T-helper 1 cell (primary cell): ENCODE measurements at regions not wholly inside any gene's neighbourhood (a gene's known extent, or its start where the extent isn't known, plus 50 kb on each side); places are given as distances from the start of the nearest gene placed in this dataset.

Source experiments
- DNase-seq, 5 donors: peaks; one replicate each; pipeline ENCODE4 v3.0.0-alpha.2; 2012 to 2020

DNA sequence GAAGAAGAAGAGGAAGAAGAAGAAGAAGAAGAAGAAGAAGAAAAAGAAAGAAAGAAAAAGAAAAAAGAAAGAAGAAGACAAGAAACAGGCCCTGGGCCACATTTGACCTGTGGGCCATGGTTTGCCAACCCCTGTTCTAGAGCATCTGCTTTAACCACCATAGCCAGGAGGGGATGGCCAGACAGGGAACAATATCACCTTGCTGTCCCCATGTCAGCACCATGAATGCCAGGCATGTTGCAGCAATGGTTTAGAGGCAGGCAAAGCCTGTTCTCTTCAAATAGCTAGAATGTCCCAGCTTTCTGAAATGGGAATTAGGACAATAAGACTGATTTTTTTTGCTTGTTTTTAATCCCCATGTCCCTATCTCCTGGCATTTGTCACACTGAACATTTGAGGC is 338.6 kb upstream of the PLET1 start:
- DNase-seq, result no peak

DNA sequence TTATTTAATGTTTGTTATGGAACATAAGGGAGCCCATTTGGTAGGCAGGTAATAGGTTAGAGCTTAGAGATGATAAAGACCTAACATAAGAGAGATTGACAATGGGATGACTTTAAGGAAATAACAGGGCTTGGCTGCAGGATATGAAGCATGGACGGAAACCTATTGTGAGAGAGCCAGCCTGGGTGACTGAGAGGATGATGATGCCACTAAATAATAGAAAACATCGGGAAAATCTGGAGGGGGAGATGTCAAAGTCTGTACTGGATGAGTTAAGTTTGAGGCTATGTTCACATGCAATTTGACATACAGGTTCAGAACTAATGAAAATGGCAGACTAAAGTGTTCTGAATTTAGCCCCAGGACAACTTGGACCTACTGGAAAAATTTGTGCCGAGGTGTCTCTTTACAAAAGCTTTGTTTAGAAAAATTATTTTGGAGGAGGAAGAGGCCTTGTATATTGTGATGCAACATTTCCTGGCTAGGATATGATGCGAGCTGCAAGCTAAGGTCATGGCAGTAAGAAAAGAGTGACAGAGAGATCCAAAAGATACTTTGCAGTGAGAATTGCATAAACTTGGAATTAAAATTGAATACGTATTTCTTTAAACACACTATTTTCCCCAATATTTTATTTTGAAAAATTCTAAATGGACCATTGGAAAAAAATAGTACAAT is 339.3 kb upstream of the PLET1 start:
- no peak for DNase-seq

DNA sequence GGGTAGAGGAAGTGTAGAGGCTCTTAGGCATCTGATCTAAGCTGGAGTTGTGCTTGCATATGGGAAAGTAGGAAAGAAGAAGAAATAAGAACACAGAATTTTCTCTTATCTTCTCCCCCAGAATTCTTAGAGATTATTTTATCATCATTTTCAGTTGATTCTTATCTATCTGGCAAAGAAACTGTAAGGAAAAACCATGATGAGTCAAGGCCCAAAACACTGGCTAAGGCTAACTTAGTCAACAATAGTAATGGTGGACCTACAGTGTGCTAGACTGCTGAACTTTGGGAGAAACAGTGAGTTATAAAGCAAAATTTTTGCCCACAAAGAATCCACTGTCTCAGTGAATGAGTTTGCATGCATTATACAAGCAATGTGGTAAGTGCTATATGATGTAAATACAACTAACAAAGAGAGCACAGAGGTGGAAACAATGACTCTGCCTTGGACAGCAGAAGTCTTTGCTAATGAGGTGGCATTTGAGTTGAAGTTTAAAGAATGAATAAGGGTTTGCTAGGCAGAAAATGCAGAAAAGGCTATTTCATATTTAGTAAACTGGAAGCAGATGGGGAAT is 344.5 kb upstream of the PLET1 start:
- DNase-seq, result no peak

DNA sequence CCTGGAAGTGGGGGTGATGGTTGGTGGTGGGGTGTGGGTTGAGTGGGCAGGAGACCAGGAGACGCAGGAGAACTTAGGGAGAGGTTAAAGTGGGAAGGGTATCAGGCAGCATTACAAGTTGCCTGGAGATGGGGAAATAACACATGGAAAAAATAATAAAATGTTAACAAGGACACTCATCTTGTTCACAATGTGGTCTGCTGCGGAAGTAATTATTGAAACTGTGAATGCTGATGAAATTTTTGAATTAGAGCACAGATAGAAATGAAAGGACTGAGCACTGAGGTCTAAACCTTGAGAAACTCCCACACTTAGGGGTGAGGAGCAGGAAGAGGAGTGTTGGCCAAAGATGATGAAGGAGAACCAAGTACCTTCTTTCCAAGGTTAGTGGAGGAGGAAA is 346.0 kb upstream of the PLET1 start:
- no peak for DNase-seq

DNA sequence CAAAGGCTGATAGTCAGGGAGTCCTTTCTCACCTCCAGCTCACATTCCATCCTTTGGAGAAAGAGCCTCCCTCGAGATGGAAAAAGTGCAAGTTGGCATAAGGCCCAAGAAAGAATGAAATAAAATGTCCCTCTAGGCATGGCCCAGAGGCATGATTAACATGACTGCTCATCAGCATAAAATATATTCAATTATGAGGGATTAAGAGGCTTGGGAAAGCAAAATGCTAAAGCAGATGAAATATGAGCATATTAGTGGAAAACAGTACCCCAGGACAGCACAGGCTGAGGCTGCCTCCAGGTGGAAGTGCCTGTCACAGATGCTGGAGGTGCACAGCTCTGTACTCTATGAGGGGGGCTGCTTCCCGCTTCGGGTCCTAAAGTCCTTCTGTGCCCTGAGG is 347.8 kb upstream of the PLET1 start:
- no peak for DNase-seq

DNA sequence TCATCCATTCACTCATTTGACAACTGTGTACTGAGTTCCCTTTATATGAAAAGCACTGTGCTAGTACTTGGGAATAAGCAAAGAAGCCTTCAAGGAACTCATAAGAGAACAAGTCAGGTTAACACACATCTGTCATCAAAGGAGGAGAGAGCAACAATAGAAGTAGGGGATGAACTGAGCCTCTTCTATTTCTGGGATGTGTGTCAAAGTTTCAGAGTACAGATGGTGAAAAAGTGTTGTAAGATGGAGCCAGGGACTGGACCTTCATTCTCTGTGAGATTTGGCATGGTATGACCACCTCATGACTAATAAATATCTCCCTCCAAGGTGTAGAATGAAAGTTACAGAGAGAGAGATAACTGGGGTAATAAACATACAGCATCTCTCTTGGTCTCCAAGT is 349.8 kb upstream of the PLET1 start:
- DNase-seq, result no peak

DNA sequence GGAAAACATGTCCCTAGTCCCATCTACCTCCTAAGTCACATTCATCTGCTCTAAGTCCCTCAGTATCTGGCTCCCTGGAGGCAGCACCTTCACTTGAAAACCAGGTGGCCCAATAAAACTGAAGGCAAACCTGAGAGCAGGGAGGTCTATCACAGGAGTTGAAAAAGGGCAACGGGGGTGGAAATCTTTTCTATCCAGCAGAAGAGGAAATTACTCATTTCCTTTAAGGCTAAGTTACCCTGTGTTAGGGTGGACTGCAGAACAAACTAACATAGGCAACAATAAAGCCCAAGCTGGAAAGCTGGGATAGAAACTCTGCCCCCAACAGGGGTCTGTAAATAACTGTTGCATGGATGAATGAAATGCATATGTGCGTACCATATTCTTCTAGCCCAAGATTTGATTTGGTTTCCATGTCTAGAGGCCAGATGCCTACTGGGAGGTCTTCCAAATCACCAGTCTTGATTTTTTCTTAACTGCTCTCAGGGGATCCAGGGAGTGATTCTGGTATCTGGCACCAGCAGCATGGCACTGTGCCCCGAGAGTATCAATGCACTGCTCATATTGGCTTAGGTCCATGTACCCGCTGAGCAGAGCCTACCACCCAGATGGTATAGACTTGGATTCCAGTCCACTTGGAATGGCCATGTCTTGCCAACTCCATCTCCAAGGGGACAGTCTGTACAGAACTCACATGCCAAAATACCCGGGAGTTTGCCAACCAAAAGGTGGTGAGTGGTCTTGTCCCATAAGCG is 350.0 kb upstream of the NCAM1 start:
- DNase-seq, result no peak

DNA sequence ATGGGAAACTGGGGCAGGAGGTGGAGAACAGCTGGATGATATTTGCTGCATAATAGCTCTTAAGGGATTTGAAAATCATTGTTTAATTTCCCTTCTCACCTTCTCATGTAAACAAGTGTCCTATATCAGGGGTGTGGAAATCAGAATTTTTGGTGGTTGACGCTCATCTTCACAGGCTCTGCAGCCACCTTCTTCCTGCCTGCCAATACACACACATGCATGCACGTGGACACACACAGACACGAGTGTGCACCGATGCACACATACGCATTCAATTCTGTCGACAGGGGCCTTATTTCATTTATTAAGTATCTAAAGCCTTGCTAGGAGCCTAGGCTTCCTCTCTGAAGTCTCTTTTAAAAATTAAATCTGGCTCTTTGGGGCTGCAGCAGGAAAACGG is 349.4 kb upstream of the NCAM1 start:
- DNase-seq, result no peak

DNA sequence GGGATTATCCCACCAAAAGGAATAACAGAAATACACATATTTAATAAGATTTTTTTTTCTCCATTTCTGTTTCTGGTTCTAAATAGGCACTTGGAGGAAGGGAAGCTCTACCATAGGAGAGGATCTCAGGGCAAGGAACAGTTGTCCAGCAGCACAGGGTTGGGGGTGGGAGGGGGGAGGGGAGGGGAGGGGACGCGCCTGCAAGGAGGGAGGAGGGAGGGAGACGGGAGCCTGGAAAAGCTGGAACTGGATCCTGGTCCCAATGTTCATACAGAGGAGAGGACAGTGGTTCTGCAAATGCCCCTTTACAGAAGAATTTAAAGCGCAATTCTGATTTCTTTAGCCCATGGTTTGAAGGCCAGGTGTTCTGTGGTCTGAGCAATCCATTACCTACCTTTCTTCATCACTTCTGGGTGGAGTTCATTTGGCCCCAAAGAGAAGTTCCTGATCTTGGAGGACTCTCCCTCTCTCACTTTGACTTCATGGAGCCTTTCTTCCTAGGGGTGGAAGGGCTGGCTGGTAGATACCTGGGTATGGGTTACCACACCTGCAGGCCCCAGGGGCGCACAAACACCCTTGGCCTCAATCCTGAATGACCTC is 348.9 kb upstream of the NCAM1 start:
- no peak for DNase-seq

DNA sequence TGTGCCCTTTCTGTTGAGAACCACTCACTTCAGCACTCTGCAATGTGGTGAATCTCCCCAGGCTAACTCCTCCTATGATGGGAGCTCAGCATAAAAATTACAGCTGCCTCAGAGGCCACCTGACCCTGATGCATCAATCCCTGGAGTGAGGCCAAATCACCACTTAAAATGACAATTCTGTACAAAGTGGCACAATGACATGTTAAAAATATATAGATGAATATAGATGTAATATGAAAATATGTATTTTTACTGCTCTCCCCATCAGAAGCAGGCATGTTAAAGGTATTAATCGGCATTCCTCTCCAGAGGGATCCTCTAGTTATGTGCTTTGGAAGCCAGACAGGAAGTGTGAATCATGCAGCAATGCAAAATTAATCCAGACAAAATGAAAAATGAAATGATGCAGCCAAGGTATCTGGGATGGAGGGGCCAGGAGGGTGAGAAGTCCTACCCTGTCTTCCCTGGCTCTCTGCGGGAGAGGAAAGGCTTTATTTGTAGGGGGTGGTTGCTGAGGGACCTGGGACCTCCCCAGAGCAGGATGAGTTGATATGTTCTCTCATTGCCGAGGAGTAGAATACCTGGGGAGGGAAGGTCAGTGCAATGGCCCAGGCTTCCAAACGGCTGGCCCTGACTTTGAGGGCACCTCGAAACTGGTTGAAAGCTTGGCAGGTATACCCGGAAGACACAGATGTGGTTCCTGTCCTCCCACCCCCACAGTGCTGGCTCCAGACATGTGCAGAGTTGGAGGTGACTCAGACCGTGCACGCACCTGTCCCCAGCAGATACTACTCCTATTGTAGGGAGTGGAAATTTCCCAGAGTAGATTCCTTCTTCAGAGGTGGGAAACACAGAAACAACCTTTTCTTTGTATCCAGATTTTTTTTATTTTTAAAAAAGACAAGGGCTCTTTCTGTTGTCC is 347.9 kb upstream of the NCAM1 start:
- DNase-seq, result no peak

DNA sequence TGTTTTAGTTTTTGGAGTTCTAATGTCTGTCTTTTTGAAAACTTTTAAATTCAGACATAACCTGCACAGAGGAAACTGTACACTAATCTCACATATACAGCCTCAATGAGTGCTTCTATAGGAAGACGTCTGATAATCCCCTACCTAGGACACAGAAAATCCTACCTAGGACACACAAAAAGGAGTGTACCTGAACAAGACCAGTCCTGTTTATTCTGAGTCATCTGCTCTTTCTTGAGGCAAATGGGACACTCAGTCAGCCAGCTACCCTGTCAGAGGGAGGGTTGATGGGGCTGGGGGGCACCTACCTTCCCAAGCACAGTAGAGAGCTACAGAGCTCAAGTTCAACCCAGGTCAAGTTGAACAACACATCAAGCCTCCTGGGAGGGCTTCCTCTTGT is 346.6 kb upstream of the NCAM1 start:
- DNase-seq, result no peak

DNA sequence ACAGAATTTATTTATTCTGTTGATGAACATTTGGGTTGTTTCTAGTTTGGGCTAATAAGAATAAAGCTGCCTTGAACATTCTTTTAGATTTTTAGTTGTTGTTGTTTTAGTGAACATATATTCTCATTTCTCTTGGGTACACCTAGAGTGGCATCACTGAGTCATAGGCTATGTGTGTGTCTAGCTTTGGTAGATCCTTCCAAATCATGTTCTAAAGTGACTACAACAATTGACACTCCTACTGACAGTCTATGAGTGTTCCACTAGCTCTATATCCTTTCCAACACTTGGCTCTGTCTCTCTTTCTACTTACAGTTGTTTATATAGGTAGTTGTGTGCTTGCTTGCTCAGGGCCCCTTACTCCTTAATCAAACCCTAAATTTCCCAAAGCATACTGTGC is 346.0 kb upstream of the NCAM1 start:
- no peak for DNase-seq

DNA sequence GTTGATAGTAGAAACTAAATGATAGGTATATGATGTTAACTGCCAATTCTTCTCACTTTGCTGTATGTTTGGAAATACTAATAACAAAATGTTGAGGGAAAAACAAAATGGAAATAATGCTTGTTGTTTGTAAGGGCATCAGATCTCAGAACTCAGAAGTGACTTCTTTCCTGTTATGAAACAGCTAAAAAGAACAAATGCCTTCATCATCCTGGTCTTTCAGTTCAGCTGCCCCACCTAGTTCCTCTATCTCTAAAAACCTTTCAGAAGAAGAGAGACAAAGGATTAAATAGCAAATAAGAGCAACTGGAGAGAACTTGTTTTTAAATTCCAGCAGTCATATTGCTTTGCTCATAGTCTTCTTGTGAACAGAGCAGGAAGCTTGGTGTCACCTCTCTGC is 345.3 kb upstream of the NCAM1 start:
- no peak for DNase-seq

DNA sequence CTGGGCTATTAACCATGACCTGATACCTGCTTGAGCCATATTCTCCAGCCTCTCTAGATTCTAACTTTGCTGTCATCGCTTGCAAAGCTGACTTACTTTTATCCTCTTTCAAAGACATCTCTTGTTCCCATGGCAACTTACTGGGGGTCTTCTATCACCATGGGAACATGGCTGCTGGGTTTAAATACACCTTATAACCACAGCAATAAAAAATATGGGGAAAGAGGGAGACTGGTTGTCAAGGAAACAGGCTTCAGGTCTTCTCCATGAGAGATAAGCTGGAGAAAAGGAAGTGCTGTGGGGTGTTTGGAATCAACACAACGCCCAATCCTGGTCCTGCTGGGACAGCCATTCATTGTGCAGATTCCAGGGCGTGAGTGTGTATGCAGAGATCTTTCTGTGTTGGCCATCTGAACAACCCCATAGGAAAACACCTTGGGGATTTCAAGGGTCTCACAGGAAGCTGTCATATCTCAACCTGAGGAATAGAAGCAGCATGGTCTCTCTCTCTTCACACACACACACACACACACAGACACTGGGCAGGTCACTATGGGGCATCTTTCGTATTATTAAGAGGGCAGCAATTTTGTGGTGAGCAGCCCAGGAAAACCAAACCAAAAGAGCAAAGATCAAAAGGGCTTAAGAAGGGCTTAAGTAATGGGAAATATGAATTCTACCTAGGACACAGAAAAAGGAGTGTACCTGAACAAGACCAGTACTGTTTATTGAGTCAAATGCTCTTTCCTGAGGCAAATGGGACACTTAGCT is 344.7 kb upstream of the NCAM1 start:
- DNase-seq, result no peak

DNA sequence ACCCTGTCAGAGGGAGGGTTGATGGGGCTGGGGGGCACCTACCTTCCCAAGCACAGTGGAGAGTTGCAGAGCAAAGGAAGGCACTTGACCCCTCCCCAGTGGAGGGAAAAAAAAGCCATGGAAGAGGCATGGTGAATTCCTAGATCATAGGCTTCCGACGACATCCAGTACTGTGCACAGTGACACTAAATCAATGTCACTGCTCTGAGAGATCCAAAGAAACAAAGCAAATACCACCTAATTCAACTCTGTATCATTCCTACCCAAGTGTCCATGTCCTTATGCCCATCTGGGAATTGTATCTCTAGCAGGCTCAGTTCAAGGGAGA is 344.2 kb upstream of the NCAM1 start:
- DNase-seq, result no peak

DNA sequence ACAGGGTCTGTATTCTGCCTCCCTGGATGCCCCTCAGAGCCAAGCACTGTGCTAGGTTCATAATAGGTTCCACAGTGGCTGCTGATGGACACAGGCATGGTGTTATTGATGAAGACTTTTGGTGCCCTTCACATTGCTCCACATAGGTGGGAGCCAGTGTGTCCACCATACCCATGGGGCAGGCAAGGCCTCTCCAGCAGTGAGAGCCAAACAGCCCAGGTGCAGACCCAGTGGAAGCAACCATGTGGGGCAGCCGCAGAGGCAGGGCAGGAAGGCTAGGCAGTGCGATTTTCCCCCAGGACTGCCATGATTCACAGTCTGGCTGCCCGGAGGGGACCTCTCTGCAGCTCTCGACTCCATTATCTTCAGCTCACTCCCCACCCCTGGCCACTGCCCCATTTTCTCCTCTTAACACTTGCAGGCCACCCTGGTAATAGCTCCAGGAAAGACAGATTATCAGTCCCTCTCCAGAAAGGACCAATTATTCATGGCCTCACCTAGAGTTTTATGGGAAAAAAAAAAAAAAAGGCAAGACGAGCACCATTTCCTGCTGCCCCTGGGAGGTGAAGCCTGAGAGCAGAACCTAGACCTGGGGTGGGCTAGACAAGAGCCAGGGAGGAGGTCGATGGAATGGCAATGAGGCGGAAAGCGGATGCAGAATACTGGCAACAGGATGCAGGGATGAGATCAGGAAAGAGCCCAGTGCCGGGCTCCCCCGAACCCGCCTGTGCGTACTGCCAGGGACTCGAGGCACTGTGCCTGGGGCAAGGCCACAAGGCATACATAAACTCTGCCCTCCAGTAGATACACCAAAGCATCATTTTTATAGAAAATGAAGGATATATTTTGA is 343.0 kb upstream of the NCAM1 start:
- no peak for DNase-seq

DNA sequence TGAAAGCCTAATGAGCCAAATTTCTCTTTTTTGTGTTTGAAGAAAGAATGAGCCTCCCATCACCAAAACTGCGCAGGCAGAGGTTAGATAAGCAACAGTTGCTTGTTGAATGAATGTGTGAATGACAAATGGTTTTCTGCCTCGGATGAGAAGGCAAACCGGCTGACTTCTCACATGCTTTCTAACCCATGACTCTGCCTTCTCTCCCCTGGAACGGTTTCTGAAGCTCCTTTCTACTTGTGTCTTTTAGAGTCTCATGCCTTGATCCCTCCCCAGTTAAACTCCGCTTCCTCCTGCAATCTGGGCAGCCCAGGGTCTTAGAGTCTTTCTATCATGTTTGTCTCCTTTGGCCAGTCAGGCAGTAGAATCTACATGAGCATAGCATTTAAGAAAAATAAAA is 342.1 kb upstream of the NCAM1 start:
- no peak for DNase-seq

DNA sequence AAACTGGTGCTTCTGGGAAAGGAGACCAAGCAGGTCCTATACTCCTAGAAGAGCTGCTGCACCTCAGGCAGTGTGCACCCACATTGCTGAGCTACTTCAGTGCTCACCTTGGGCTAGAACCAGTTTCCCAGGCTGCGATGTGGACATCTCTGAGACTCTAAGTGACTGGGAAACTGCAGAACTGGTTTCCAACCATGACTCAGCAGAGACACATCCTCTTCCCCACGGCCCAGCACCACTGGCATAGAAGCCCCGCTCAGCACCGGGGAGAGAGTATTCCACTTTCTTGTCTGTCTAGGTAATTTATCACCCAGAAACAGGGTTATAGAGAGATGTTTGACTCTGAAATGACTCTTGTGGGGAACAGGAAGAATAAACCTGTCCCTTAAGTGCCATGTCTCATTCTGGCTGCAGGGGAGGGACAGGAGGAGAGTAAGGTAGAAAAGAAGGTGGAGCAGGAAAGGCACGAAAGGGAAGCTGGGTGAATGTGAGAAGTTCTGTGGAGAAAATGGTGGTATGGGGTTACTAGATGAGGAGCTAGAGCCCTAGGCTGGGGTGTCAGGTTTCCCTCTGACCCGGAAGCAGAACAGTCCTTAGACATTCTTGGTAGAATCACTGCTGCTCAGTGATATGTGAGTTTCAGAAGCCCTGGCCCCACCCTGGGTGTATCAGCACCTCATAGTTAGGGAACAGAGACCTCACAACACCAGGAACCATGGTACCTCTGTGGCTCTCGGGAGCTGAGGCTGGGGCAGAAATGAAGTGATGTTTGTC is 340.4 kb upstream of the NCAM1 start:
- no peak for DNase-seq

DNA sequence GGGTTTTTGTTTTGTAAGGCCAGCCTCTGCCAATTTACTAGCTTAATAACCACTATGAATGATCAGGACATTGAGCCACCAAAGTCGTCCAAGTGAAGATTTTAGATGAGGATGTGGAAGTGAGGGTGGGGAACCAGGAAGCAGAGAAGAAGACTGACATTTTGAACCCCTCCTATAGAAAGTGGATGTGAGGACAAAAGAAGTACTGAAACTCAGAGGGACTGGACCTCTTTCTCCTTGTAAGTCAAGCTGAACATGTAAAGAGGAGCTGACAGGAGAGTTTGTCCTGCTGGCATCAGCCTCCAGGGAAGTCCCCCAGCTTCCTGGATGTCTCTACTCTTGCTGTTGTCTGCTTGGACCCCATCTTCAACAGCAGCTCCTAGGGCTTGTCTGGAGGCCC is 338.2 kb upstream of the NCAM1 start:
- DNase-seq, result no peak

DNA sequence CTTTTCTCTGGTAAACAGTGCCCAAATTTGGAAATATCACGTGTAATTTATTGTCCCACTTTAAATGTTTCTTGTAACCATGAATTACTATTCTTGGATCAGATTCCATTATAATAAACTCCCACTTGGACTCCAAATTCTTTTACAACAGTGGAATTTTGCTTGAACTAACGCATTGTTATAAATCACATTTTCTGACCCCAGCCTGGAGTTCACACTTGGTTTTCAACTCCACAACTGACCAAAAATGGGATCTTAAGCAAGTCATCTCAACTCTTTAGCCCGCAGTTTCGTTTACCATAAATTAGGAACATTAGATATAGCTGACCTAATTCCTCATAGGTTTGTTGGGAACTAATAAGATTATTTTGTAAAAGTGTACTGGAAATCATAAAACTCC is 336.8 kb upstream of the NCAM1 start:
- DNase-seq, result no peak
